Panc1 (cell line): ENCODE measurements at regions not wholly inside any gene's neighbourhood (a gene's known extent, or its start where the extent isn't known, plus 50 kb on each side); places are given as distances from the start of the nearest gene placed in this dataset.

ENCODE experiments used
- CTCF ChIP-seq: fragments of 450-650 bp; IDR thresholded peaks from 2 replicates; pipeline ENCODE4 v1.5.1; 2017; ENCODE audit warnings: mild to moderate bottlenecking
- POLR2AphosphoS5 ChIP-seq: IDR thresholded peaks from 2 replicates; pipeline ENCODE4 v1.6.1; 2012; ENCODE audit warnings: mild to moderate bottlenecking, low read depth, low read length, moderate library complexity
- REST ChIP-seq, 2 experiments: IDR thresholded peaks; 2 replicates each; pipeline ENCODE4 v1.6.1; 2011 to 2012; ENCODE audit warnings: low read depth in 2 of 2, control low read depth in 1 of 2, low read length in 1 of 2, mild to moderate bottlenecking in 1 of 2, moderate library complexity in 1 of 2; ENCODE audit not compliant: insufficient read depth in 1 of 2
- SIN3A ChIP-seq: IDR thresholded peaks from 2 replicates; pipeline ENCODE4 v1.6.1; 2012; ENCODE audit warnings: low read depth, mild to moderate bottlenecking, low read length, moderate library complexity, borderline replicate concordance; ENCODE audit not compliant: insufficient read depth
- TCF7L2 ChIP-seq: IDR thresholded peaks from 2 replicates; pipeline ENCODE4 v1.6.1; 2011; ENCODE audit warnings: mild to moderate bottlenecking, low read depth, low read length, inconsistent platforms

- no peak for TF ChIP-seq CTCF
- TF ChIP-seq REST (IDR thresholded peaks at IDR 0.05; ENCODE audit: insufficient read depth in 1 of 2, low read depth in 2 of 2, low read length in 1 of 2), result no peak
- no peak for TF ChIP-seq POLR2AphosphoS5
- TF ChIP-seq SIN3A, result no peak
- TF ChIP-seq TCF7L2, result no peak
Observed at GRCh38 chr12:87439990-87440827, 589.0 kb downstream of the C12orf50 start.
